ES-I3 (cell line): ENCODE measurements at regions not wholly inside any gene's neighbourhood (a gene's known extent, or its start where the extent isn't known, plus 50 kb on each side); places are given as distances from the start of the nearest gene placed in this dataset.

Experiments used
- H3K36me3 ChIP-seq: 2 replicates; pipeline ENCODE4 v1.6.1; 2013; ENCODE audit warnings: mild to moderate bottlenecking, low read length, control low read depth, moderate library complexity; ENCODE audit not compliant: insufficient read depth
- H3K4me1 ChIP-seq: 2 replicates; pipeline ENCODE4 v1.6.1; 2013; ENCODE audit warnings: mild to moderate bottlenecking, control low read depth, low read length; ENCODE audit not compliant: insufficient read depth
- H3K9ac ChIP-seq: 2 replicates; pipeline ENCODE4 v1.6.1; 2013; ENCODE audit warnings: low read depth, mild to moderate bottlenecking, low read length, moderate library complexity
- H3K9me3 ChIP-seq: 2 replicates; pipeline ENCODE4 v1.6.1; 2013; ENCODE audit warnings: mild to moderate bottlenecking, low read length, moderate library complexity; ENCODE audit not compliant: control insufficient read depth, insufficient read depth

- no peaks in the 10 kb centered on the region for H3K36me3 ChIP-seq
- no peak overlapping the region for H3K9ac ChIP-seq
- no peaks in the 10 kb centered on the region for H3K9me3 ChIP-seq
- H3K4me1 ChIP-seq = no peaks in the 10 kb centered on the region
Observed at GRCh38 chr1:42010381-42010780, 91.7 kb upstream of the HIVEP3 start.

- Histone ChIP-seq H3K9me3 (no peaks in the 10 kb centered on the region), H3K9ac (no peak overlapping the region), H3K4me1 (no peaks in the 10 kb centered on the region), H3K36me3 (no peaks in the 10 kb centered on the region)
Observed at GRCh38 chr1:42008264-42008663, 89.5 kb upstream of the HIVEP3 start.

GRCh38 chr1:42006836-42007235 lies 88.1 kb upstream of the HIVEP3 start:
- H3K9ac ChIP-seq = no peak overlapping the region
- no peaks in the 10 kb centered on the region for H3K9me3 ChIP-seq
- no peaks in the 10 kb centered on the region for H3K36me3 ChIP-seq
- no peaks in the 10 kb centered on the region for H3K4me1 ChIP-seq

- no peaks in the 10 kb centered on the region for H3K9me3 ChIP-seq
- H3K36me3 ChIP-seq = no peaks in the 10 kb centered on the region
- H3K4me1 ChIP-seq = no peaks in the 10 kb centered on the region
- H3K9ac ChIP-seq = no peak overlapping the region
Observed at GRCh38 chr1:42006093-42006492, 87.4 kb upstream of the HIVEP3 start.

GRCh38 chr1:42005530-42005929 lies 86.8 kb upstream of the HIVEP3 start:
- H3K9ac ChIP-seq = no peak overlapping the region
- H3K9me3 ChIP-seq = no peaks in the 10 kb centered on the region
- H3K36me3 ChIP-seq = no peaks in the 10 kb centered on the region
- no peaks in the 10 kb centered on the region for H3K4me1 ChIP-seq

- Histone ChIP-seq H3K9ac (no peak overlapping the region), H3K4me1 (no peaks in the 10 kb centered on the region), H3K36me3 (no peaks in the 10 kb centered on the region), H3K9me3 (no peaks in the 10 kb centered on the region)
Observed at GRCh38 chr1:42004860-42005259, 86.1 kb upstream of the HIVEP3 start.

GRCh38 chr1:42004322-42004721 lies 85.6 kb upstream of the HIVEP3 start:
- H3K9ac ChIP-seq = no peak overlapping the region
- no peaks in the 10 kb centered on the region for H3K36me3 ChIP-seq
- no peaks in the 10 kb centered on the region for H3K9me3 ChIP-seq
- H3K4me1 ChIP-seq = no peaks in the 10 kb centered on the region

- no peaks in the 10 kb centered on the region for H3K9me3 ChIP-seq
- no peak overlapping the region for H3K9ac ChIP-seq
- H3K4me1 ChIP-seq = no peaks in the 10 kb centered on the region
- H3K36me3 ChIP-seq = no peaks in the 10 kb centered on the region
Observed at GRCh38 chr1:42003433-42003832, 84.7 kb upstream of the HIVEP3 start.

GRCh38 chr1:42002220-42002619 lies 83.5 kb upstream of the HIVEP3 start:
- no peak overlapping the region for H3K9ac ChIP-seq
- no peaks in the 10 kb centered on the region for H3K9me3 ChIP-seq
- no peaks in the 10 kb centered on the region for H3K4me1 ChIP-seq
- H3K36me3 ChIP-seq = no peaks in the 10 kb centered on the region

GRCh38 chr1:42000766-42001165 lies 82.0 kb upstream of the HIVEP3 start:
- H3K9ac ChIP-seq = no peak overlapping the region
- no peaks in the 10 kb centered on the region for H3K9me3 ChIP-seq
- no peaks in the 10 kb centered on the region for H3K36me3 ChIP-seq
- no peaks in the 10 kb centered on the region for H3K4me1 ChIP-seq

GRCh38 chr1:41999884-42000283 lies 81.2 kb upstream of the HIVEP3 start:
- H3K36me3 ChIP-seq = no peaks in the 10 kb centered on the region
- no peak overlapping the region for H3K9ac ChIP-seq

GRCh38 chr1:41998250-41998649 lies 79.5 kb upstream of the HIVEP3 start:
- Histone ChIP-seq H3K9ac (no peak overlapping the region), H3K4me1 (no peaks in the 10 kb centered on the region), H3K9me3 (no peaks in the 10 kb centered on the region), H3K36me3 (no peaks in the 10 kb centered on the region)

More at GRCh38 chr1:41999884-42000283, 81.2 kb upstream of the HIVEP3 start:
- no peaks in the 10 kb centered on the region for H3K4me1 ChIP-seq
- H3K9me3 ChIP-seq = no peaks in the 10 kb centered on the region

- Histone ChIP-seq H3K36me3 (no peaks in the 10 kb centered on the region), H3K9ac (no peak overlapping the region), H3K9me3 (no peaks in the 10 kb centered on the region), H3K4me1 (no peaks in the 10 kb centered on the region)
Observed at GRCh38 chr1:41997153-41997552, 78.4 kb upstream of the HIVEP3 start.

GRCh38 chr1:41995441-41996130 lies 76.9 kb upstream of the HIVEP3 start:
- no peaks in the 10 kb centered on the region for H3K36me3 ChIP-seq
- no peak overlapping the region for H3K9ac ChIP-seq
- no peaks in the 10 kb centered on the region for H3K9me3 ChIP-seq
- no peaks in the 10 kb centered on the region for H3K4me1 ChIP-seq

- no peaks in the 10 kb centered on the region for H3K9me3 ChIP-seq
- no peak overlapping the region for H3K9ac ChIP-seq
- H3K36me3 ChIP-seq = no peaks in the 10 kb centered on the region
- H3K4me1 ChIP-seq = no peaks in the 10 kb centered on the region
Observed at GRCh38 chr1:41994195-41994894, 75.6 kb upstream of the HIVEP3 start.
